GM18909 (cell line): ENCODE measurements at regions not wholly inside any gene's neighbourhood (a gene's known extent, or its start where the extent isn't known, plus 50 kb on each side); places are given as distances from the start of the nearest gene placed in this dataset.

ENCODE experiments used
- ATAC-seq: cut with Tn5 transposase; IDR thresholded peaks from one replicate; pipeline ENCODE4 v1.9.1; 2021; ENCODE audit warnings: mild to moderate bottlenecking; ENCODE audit not compliant: unreplicated experiment, poor library complexity

GRCh38 chr3:43210049-43211027 lies 76.0 kb upstream of the SNRK start:
- ATAC-seq: no peak

GRCh38 chr3:43207628-43208085 lies 78.7 kb upstream of the SNRK start:
- ATAC-seq: no peak

GRCh38 chr3:43206632-43207031 lies 79.7 kb upstream of the SNRK start:
- no peak for ATAC-seq

- no peak for ATAC-seq
Measured at GRCh38 chr3:43206105-43206504, 80.2 kb upstream of the SNRK start.

GRCh38 chr3:43203022-43203421 lies 83.3 kb upstream of the SNRK start:
- ATAC-seq: no peak

GRCh38 chr3:43201581-43201980 lies 84.8 kb upstream of the SNRK start:
- no peak for ATAC-seq

- no peak for ATAC-seq
Measured at GRCh38 chr3:43199645-43200306, 86.6 kb upstream of the SNRK start.

GRCh38 chr3:43198791-43199644 lies 87.3 kb upstream of the SNRK start:
- no peak for ATAC-seq

- ATAC-seq: no peak
Measured at GRCh38 chr3:43198301-43198700, 88.0 kb upstream of the SNRK start.

GRCh38 chr3:43197181-43197580 lies 89.2 kb upstream of the SNRK start:
- ATAC-seq: no peak

- ATAC-seq: no peak
Measured at GRCh38 chr3:43196721-43197120, 89.6 kb upstream of the SNRK start.

GRCh38 chr3:43195115-43195498 lies 89.2 kb upstream of the POMGNT2 start:
- no peak for ATAC-seq

GRCh38 chr3:43194490-43195114 lies 88.7 kb upstream of the POMGNT2 start:
- ATAC-seq: no peak

GRCh38 chr3:43194069-43194468 lies 88.2 kb upstream of the POMGNT2 start:
- no peak for ATAC-seq

- ATAC-seq: no peak
Measured at GRCh38 chr3:43192028-43192427, 86.1 kb upstream of the POMGNT2 start.

- no peak for ATAC-seq
Measured at GRCh38 chr3:43191116-43191515, 85.2 kb upstream of the POMGNT2 start.

GRCh38 chr3:43190670-43191069 lies 84.8 kb upstream of the POMGNT2 start:
- no peak for ATAC-seq

- ATAC-seq: no peak
Measured at GRCh38 chr3:43187836-43188479, 82.1 kb upstream of the POMGNT2 start.

GRCh38 chr3:43185983-43186314 lies 80.1 kb upstream of the POMGNT2 start:
- ATAC-seq: no peak
